NCI-H146 treated with DMSO at 0.1 percent for 48 hours (cell line): ENCODE measurements at regions not wholly inside any gene's neighbourhood (a gene's known extent, or its start where the extent isn't known, plus 50 kb on each side); places are given as distances from the start of the nearest gene placed in this dataset.

Source experiments
- DNase-seq: peaks from one replicate; lab custom pipeline; 2025; ENCODE audit not compliant: unreplicated experiment; lab: John Stamatoyannopoulos, UW

DNA sequence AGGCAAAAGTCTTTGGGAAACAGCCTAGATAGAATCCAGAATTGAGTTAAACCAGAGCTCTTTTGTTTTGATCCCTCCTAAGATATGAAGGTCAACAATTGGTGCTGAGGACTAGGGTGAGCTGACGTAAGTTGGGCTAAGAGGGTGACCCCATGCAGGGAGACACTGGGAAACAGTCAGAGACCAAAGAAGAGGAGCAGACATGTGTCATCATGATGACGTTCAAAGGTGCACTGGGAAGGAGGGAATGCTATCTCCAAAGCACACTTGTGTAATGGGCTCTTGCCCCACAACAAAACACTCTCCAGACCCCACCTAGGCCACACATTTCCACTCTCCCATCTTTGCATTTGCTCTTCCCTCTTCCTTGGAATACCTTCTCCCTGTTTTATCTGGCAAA, 481.4 kb downstream of the COG6 start:
- DNase-seq, result no peak

DNA sequence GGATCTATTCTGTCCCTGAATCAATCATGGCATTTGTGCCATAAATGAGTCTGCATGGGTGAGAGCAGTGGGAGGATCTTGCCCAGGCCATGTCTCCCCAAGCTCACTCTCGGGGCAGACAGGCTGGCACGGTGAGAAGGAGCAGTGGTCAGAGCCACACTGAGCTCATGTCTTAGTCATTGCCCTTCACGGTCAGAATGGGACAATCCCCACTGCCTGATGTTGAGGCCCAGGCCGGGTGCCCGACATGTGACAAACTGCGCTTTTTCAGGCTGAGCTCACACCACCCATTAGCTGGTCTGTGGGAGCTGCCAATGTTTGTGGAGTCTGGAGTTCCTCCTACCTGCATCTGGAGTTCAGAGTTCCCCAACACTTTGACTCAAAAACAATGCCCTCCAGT, 481.9 kb downstream of the COG6 start:
- DNase-seq, result no peak

DNA sequence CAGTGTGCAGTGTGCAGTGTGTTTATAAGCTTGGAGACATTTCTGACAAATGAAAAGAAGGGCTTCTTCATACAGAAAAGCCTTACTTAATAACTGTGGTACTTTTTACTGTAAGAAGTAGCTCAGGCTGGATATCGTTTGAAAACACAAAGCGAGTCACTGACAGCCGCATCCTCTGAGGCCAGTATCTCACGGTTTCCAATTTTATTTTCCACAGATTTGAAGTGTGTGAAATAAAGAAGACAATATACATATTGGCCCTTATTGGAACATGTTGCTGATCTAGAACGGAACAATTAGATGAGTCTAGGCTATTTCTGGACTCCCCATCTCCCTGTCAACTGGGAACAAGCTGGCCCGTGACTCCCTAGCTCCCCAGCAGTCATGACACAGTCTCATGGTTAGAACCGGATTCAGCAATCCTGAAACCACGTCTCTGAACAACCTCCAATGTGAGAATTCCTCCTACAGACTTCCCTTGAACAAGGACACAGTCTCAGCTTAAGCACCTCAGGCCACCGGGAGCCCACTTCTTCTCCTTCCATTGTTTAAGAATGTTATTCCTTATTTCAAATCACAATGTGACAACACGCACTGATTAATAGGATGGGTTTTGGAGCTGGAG, 484.5 kb downstream of the COG6 start:
- no peak for DNase-seq

DNA sequence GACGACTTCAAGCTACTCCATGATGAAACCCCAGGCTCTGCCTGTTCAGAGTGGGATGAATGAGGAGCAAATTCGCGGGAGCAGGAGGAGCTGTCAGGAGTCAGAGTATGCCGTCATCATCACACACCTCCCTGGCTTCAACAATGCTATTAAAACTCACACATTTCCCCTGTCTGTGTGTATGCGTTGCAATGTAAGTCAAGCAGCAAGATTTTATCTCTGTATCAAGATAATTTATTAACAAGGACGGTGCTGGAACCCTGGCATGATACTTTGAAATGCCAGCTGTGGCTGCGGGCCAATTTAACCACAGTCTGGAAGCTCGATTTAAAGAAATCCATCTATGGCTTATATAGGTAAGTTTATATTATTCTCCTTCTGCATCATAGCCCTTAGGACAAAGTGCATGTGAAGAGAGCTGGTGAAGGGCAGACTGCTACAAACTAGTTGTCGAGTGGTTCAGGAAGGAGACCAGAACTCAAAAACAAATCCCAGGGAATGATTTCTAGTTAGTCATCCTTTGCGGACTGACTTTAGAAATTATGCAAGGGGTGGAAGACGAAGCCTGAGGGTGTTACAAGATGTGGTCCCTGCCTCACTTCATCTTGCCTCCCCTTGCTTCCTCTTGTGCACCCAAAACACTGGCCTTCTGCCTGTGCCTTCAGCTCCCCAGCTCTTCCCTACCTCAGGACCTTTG, 486.5 kb downstream of the COG6 start:
- no peak for DNase-seq

DNA sequence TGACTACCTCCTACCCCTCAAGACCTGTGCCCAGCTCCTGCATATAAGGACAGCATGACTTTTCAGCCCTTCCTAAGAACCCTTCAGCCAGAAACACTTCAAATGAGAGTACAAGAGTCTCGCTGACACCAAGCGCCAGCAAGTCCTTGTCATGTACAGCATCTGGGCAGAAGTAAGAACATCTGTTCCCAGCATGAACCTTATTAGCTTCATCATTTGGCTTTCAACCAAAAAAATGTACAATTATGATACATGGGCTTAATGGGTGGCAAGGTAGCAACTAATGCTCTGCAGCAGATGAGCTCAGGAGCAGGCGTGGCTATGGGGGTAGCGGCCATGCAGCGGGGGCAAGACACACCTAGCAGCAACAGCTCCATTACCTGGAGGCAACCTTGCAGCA, 487.6 kb downstream of the COG6 start:
- DNase-seq, result no peak

DNA sequence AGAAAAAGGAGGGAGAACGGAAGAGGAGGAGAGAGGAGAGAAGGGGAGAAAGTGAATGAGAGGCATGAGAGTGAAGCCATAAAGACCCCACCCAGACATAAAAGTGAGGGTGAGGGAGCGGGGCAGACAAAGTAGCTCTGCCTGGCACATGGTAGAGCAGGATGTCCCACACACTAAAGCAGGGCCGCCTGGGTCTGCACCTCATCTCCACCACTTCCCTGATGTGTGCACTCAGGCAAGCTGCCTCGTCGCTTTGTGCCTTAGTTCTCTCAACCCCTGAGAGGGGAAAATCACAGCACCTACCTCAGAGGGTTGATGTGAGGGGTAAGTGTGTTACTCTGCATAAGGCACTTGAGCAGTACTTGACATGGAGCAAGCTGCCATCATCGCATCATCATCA, 488.1 kb downstream of the COG6 start:
- no peak for DNase-seq

DNA sequence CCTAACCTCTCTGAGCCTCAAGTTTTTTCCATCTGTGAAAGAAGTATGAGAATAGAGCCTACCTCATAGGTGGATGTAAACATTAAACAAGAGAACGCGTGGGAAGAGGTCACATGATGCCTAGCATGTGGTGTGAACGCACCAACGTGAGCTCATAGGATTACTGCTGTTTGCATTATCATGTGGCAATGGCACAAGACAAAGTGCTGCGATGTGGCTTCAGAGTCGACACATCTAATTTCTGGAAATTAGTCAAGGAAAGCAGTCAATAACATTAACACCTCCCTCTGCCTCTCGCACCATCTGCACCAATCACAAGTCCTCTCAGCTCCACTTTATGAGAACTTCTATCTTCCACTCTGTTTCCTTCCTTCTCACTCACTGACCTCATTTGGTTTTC, 489.7 kb downstream of the COG6 start:
- DNase-seq, result no peak

DNA sequence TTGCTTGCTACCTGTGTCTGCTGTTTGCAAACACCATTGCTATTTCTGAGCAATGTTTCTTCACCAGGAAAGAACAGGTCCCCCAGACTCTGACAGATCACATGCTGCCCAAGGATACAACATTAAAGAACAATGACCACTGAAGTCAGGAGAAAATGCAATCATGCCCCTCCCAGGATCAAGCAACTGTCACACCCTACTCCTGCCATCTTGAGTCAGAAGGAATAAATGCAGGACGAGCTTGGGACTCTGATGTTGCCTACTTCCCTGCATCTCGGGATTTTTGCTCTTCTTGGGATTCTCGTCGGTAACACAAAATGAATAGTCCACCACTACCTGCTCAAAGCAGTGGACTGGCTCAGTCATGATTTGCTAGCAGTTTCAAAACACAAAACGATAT, 490.6 kb downstream of the COG6 start:
- no peak for DNase-seq

DNA sequence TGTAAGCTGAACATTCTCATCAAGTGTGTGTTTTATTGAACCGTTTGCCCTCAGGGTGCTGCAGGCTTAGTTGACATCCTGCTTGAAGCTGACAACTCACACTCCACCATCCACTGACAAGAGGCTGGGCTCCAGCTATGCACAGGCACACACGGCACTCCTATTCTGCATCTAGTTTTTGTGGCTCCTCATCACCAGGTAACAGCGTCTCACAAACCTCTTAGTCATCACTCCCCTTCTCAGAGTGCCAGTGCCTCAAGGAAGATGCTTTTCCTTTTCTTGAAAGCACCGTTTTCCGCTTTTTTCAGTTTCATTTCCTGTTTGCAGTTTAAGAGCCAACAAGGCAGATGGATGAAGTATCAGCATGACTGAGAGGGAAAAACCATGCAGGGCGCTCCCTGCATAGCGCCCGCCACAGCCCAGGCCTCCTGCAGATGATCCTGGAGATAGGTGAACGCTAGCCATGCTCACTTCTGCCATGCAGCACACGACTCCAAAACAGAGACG, 491.2 kb downstream of the COG6 start:
- no peak for DNase-seq

DNA sequence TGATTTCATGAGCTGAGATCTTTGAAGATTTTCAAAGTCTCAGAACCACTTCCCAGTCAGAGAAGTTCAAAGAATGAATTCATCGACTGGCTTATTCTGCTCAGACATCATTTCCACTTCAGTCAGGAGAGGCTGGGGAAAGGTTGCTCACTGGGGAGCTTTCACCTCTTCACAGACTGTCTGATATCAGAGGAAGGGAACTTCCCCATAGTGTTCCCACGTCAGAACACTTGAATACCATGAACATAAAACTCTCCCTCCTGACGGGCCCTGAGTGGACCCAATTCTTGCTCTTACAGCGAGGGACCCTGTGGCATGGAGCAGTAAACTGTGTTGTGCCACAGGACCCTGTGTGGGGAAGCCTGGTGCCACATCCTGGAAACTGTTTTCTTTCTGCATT, 492.6 kb downstream of the COG6 start:
- DNase-seq, result no peak

DNA sequence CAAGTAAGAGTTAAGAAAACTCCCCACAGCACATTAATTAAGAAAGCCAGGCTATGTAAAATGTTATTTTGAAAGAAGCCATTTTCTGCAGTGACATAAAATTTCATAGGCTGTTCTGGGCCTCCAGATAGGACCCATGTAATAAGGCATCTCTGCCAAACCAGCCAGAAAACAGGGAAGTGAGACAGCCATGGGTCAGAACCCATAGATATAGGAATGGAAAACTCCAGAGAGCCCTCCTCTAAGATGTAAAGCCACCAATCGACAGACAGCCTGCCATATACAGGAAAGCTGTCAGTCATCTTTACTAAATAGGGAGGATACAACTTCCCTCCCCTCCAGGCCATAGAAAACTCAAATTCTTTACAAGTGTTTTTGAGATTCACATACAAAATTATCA, 493.3 kb downstream of the COG6 start:
- no peak for DNase-seq

DNA sequence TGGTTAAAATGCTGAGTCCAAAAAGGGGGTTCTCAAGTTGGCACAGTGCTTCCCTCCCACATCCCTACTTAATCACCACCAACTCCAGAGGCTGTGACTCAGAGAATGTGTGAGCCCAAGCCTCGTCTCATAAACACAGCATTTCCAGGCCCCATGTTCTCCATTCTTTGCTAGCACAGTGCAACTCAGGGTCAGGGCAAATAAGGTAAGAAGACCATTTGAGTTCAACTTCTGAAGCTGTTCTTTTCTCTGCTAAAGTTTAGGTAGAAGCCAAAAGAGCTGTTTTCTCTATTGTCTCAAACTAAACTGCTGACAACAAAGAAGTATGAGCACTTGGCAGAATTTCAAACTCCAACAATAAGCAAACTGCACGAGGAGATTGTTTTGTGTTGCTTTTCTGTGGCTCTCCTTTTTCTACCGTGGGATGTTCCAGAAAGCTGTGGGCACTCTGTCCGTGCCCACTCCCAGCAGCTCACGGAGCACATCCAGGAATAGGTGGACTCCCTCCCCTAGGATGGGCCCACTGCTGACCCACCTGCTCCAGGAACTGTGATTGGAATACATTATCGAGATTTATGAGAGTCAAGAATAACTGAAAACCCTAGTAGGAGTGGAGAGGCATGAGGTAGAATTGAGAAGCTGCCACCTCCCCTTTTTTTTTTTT, 494.3 kb downstream of the COG6 start:
- no peak for DNase-seq

DNA sequence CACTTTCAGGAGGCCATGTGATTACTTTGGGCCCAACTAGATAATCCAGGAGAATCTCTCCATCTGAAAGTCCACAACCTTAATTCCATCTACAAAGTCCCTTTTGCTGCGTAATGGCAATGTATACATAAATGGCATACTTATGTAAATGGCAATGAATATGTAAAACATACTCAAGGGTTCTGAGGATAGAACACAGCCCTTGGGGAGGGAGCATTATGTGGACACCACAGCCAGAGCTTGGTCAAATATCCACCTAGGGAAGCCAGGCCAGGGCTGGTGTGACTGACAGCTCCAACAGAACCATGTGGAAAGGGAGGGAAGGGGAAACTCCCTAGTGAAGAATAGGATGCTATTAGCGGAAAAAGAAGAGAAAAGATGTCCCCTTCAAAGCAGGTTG, 496.2 kb downstream of the COG6 start:
- no peak for DNase-seq

DNA sequence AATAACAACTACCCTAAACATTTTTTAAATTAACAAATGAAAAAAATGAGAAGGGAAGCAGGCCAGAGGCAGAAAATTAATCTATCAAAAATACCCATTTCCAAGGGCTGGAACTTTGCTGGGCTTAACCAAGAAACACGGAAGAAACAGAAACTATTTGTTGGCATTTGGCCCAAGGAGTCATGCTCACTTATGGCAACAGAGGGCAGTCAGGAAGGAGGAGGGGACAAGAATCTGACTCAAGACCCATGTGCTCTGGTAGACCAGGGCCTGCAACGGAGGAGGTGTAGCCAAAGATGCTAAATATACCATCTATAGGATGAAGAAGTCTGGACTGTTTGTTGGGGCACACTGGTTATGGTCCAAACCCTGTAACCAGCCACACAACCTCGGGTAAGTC, 496.7 kb downstream of the COG6 start:
- DNase-seq, result no peak

DNA sequence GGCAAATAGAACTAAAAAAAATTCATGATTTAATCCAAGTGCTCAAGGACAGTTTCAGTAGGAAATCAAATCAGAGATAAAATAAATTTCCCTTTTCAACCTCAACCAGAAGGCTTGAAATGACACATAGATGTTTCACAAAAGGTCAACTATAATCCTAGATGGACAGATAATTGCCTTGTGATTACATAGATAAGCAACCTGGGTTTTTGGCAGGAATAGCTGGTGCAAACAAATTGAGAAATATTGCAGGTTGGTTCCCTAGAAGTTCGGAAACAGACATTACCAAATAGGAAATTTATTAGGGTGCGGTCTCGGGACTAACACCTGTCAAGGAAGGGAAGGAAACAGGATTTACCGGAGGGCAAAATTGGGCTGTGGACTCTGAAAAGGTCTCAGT, 497.5 kb downstream of the COG6 start:
- no peak for DNase-seq

DNA sequence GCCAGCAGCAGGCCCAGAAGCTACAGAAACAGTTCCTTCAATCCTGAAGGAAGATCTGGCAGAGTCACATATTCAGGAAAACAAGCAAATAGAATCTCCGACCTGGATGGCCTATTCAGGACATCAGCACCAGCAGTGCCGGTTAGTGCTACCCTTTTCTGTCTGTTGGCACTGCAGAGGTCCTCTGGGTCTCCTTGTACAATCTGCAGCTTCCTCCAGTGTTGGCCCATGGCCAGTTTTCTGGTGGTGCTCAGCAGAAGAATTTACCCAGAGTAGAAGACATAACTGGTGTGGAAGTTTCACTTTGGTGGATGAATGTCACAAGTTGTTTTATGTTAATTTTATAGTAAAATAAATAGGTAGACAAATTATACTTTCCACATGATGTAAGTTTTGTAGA, 498.1 kb downstream of the COG6 start:
- DNase-seq, result no peak

DNA sequence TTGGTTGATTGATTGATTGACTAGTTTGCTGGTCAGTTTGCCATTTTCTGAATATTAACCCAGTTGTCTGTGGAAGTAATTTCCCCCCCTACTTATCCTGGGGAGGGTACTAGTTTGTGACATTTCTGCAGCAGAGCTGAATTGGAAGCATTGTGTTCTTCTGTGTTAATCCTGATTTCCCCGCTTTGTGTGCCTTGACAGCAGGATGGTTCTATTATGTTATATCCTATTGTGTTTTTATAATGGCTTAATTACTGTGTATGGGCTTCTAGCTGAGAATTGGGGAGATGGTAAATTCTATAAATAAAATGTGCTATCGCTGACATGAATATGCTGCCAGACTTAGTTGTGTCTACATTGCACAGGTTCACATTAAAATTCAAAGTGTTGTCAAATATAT, 499.7 kb downstream of the COG6 start:
- DNase-seq, result peak; percentile 17

DNA sequence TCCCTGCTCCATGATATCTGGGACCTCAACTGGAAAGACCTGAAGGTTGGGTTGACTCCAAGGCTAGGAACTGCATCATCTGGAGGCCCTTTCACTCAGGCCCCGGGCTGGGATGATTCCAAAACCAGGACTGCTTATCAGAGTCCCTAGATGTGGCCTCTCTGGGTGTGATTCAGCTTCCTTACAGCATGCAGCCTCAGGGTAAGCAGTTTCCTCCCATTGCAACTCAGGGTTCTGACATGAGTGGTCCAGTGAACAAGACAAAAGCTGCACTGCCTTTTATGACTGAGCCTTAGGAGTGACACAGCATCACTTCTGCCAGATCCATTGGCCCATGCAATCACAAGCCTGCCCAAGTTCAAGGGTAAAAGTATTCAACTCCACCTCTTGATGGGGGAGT, 502.8 kb downstream of the COG6 start:
- DNase-seq, result no peak

DNA sequence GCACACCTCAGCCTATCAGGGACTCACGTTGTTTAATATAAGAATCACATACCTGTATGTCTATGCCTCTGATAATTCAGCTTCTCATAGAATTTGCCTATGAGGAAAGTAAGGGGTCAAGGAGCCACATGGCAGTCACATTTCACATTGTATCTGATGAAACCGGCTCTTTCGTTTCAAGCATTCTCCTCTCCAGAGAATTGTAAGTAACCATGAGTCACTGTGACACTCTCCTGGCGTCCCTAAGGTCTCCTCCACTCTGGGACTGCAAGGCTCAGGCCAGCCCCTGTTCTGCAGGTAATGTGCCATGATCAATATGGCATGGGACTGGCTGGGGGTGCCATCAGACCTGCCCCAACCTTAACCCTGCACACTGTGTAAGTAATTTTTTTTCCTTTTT, 503.3 kb downstream of the COG6 start:
- no peak for DNase-seq

DNA sequence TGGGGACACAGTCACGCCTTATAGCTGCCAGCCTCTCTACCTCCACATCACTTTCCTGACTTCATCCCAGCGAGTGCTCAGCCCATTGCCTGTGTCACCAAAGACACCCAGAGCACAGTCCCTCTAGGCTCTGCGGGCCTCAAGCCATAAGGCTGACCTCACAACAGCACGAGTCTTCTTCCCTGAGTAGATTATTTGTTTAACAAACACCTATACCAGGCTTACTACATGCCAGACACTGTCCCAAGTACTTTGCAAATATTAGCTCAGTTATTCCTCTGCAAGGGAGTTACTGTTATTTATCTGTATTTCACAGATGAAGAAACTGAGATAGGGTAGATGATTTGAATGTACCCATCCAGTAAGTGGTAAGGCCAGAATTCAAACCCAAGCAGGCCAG, 504.3 kb downstream of the COG6 start:
- no peak for DNase-seq

DNA sequence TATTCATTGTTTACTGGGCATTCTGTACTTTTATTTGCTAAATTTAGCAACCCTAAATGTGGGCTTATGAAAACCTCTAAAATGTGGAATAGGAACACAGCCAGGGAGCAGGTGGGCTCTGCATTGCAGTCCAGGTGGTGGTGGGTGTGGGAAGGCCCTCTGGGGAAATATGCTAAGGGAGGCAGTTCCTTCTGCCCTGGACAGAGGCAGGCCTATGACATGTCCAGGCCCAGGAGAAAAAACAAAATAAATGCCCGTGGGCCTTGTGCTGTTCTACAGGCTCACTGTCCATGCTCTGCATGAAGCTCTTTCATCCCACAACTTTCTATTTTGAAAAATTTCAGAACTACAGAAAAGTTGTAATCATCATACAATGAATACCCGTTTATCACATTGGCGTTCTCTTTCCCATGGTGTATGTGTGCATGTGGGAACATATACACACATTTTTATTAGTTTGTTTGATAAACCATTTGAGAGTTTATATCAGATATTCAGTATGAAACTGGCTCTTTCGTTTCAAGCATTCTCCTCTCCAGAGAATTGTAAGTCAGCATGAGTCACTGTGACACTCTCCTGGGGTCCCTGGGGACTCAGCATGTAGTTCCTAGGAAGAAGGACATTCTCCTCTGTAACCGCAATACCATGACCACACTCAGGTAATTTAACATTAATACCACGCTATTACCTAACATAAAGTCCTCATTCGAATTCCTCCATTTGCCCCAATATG, 505.3 kb downstream of the COG6 start:
- DNase-seq, result no peak

DNA sequence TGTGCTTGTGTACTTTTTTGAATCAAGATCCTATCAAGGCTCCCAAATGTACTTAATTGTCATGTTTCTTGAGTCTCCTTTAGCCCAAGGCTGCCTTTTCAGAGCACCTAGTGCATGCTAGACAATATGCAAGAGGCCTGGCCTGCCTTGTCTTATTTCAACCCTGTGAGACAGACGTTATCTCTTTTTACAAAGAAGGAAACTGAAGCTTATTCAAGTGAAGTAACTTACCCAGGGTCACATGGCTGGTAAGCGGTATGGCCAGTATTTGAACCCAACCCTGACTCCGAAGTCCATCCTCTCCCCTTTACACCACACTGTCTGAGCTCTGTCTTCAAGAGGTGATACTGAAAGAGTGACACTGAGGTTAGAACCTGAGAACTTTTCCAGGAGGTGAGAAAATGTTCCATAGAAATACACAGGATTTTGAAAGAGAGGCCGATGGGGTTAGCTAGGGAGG, 505.1 kb downstream of the FOXO1 start:
- DNase-seq, result no peak
